ENCODE measurements at regions not wholly inside any gene's neighbourhood (a gene's known extent, or its start where the extent isn't known, plus 50 kb on each side); places are given as distances from the start of the nearest gene placed in this dataset.

DNA sequence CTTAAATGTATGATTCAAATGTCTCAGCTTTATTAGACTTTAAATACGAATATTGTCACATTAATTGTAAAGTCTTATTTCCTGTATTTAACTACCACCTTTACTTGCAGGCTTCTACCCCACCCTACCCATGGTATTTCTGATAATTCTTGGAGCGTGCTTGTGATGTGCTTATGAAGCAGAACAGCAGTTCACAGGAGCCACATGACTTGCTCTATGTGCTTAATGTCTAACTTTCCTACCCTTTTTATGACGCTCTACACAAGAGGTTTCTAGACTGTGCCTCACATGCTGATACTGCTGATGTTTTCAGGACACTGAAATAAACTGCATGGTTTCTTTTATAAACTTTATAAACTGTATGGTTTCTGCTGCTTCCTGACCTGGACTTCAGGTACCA, 553.5 kb upstream of the CCDC54 start:
- TF ChIP-seq, protein P1, sequence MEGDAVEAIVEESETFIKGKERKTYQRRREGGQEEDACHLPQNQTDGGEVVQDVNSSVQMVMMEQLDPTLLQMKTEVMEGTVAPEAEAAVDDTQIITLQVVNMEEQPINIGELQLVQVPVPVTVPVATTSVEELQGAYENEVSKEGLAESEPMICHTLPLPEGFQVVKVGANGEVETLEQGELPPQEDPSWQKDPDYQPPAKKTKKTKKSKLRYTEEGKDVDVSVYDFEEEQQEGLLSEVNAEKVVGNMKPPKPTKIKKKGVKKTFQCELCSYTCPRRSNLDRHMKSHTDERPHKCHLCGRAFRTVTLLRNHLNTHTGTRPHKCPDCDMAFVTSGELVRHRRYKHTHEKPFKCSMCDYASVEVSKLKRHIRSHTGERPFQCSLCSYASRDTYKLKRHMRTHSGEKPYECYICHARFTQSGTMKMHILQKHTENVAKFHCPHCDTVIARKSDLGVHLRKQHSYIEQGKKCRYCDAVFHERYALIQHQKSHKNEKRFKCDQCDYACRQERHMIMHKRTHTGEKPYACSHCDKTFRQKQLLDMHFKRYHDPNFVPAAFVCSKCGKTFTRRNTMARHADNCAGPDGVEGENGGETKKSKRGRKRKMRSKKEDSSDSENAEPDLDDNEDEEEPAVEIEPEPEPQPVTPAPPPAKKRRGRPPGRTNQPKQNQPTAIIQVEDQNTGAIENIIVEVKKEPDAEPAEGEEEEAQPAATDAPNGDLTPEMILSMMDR (IDR thresholded peaks at IDR 0.05; ENCODE audit: control insufficient read depth, extremely low read depth, insufficient read depth), result no peak
- no peak overlapping the region for H3K4me3 ChIP-seq (ENCODE audit: low read depth, low read length)
- DNase-seq (ENCODE audit: low read depth), result no peak

DNA sequence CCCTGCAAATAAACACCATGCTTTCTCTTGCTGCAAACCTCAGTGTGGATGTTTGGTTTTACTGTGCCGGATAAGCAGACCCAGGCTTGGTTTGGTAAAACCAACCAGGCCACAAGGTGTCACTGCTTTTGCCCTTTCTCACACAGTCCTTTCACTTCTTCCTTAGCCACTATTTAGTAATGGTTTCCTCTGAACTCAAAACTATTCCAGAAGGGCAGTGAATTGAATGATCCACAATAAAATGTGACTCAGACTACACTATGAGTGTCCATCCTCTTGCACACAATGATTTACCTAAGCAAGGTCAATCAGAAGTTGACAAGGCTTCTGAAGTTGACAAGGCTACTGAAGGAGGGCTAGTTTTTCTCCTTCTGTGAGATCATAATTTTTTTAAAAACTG, 552.4 kb upstream of the CCDC54 start:
- H3K4me3 ChIP-seq (ENCODE audit: low read depth, low read length), result no peak overlapping the region
- TF ChIP-seq, protein P1 (IDR thresholded peaks at IDR 0.05; ENCODE audit: control insufficient read depth, extremely low read depth, insufficient read depth), result peak; percentile 64
- no peak for DNase-seq (ENCODE audit: low read depth)

DNA sequence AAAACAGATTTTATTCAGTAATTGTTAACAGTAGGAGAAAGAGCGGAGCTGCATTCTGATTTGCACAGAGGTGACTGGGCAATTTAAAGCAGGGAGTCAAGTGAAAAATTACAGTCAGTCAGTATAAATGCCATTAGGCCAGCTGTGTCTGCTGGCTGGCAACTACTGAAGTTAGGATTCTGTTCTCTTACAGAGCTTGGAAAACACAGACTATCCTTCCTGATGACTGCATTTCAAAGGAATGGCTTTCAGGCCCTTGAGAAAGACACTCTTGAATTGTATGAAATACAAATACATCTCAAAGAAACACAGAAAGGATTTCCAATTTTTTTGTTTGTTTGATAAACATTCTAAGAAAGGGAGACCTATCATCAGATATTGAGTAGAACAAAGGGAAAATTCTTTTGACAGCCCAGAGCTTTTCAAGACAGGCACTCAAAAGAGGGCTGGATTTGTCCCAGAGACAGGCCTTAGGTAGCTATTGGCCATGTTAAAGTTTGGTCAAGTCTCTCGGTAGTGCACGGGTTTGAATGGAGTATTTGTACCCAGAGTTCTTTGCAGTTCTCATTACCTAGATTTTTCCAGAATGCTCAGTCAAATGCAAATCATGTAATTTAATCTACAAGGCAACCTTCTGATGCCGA, 551.2 kb upstream of the CCDC54 start:
- DNase-seq (ENCODE audit: low read depth), result no peak
- H3K4me3 ChIP-seq (ENCODE audit: low read depth, low read length), result no peak overlapping the region
- TF ChIP-seq, protein P1 (IDR thresholded peaks at IDR 0.05; ENCODE audit: control insufficient read depth, extremely low read depth, insufficient read depth), result no peak

DNA sequence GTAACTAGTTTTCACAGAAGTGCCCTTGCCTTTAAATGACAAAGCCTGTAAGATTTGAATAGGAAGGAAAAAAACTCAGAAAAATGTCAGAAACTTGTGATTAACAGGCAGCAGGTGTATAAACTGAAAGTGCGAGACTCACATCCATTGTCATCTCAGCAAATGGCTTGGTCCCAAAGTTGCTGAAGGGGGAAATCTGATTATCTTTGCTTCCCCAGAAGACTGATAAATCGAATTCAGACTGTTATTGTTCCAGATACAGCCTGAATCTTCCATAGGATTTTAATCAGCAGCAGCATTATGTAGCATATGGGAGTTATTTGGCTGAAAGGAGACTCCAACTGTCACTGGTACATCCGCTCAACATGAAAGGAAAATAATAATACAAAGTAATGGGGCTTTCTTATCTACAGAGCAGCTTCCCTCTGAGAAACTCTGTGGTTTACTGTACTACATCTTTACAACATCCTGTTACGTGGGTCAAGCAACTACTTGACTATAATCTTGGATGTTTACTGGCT, 550.4 kb upstream of the CCDC54 start:
- no peak for DNase-seq (ENCODE audit: low read depth)
- H3K4me3 ChIP-seq (ENCODE audit: low read depth, low read length), result no peak overlapping the region
- TF ChIP-seq, protein P1 (IDR thresholded peaks at IDR 0.05; ENCODE audit: control insufficient read depth, extremely low read depth, insufficient read depth), result no peak

DNA sequence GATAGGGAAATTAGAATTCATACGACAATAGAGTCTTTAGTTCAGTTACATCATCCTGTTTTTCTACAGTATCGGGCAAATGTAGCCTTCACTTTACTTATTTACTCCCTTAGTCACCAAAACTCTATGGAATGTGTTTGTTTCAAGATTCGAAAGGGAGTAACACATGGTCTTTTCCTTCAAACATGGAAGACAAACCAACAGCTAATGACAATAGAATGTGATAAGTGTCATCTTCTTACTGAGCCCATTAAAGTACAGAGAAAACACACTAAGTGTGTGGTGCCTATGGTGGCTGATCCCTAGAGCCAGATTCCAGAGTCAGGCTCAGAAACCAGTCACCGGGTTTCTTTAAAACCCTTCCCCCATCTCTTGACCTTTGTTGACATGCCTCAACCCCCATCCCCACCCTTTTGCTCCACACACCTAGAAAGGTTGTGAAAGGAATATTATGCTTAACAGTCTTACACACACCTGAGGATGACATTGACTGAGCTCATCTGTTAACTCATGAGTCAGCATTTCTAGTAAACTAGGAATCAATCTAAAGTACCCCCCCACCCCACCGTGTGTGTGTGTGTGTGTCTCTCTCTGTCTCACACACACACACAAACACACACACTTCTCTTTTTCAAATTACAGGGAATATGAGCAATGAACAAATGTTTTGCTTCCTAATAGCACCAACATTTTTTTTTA, 549.6 kb upstream of the CCDC54 start:
- DNase-seq (ENCODE audit: low read depth), result no peak
- no peak overlapping the region for H3K4me3 ChIP-seq (ENCODE audit: low read depth, low read length)
- TF ChIP-seq, protein P1 (IDR thresholded peaks at IDR 0.05; ENCODE audit: control insufficient read depth, extremely low read depth, insufficient read depth), result no peak

DNA sequence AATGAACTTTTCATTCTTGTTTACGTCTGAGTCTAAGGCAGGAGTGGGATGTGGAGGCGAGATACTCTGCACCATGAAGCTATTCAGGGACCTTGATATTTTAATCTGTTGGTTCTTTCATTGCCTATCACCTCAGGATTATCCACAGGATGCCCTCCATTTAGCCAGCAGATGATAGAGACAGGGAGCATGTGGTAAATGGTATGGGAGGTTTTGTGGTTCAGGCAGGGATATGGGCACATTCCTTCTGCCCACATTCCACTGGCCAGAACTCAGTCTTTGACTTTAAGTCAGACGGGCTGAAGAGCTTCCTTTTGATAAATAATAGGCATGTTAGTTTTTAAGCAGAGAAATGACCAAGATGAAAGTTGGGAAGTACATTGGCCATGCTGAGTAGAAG, 548.0 kb upstream of the CCDC54 start:
- DNase-seq (ENCODE audit: low read depth), result no peak
- no peak overlapping the region for H3K4me3 ChIP-seq (ENCODE audit: low read depth, low read length)
- TF ChIP-seq, protein P1 (IDR thresholded peaks at IDR 0.05; ENCODE audit: control insufficient read depth, extremely low read depth, insufficient read depth), result no peak

All from LNCaP clone FGC (cell line).